Stimulated activated CD8-positive, alpha-beta memory T cell treated with anti-CD3 and anti-CD28 coated beads, Interleukin-7, amount 100 ng/mL, for 1 hour (primary cell): ENCODE measurements at regions not wholly inside any gene's neighbourhood (a gene's known extent, or its start where the extent isn't known, plus 50 kb on each side); places are given as distances from the start of the nearest gene placed in this dataset.

Experiments
- DNase-seq, 2 donors: peaks; one replicate each; pipeline ENCODE4 v3.0.0-alpha.2; 2020; ENCODE audit warnings: low read depth in 2 of 2

DNA sequence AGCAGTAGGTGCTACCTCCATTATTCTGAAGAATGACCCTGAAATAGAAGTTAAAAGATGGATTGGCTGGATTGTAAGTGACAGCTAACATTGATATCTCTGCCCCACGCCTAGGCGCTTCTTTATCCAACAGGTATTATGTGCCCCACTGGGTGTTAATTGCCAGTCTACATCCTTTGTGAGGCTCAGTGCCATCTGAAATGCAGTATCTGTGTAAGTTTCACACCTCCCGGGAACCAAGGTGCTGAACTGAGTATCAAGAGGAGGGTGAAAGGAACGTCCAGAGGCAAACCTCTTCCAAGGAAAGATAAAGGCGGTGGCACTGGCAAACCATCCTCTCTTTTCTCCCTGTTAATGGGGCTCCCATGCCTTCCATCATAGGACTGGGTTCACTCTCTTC is 181.1 kb upstream of the UBL3 start:
- no peak for DNase-seq

DNA sequence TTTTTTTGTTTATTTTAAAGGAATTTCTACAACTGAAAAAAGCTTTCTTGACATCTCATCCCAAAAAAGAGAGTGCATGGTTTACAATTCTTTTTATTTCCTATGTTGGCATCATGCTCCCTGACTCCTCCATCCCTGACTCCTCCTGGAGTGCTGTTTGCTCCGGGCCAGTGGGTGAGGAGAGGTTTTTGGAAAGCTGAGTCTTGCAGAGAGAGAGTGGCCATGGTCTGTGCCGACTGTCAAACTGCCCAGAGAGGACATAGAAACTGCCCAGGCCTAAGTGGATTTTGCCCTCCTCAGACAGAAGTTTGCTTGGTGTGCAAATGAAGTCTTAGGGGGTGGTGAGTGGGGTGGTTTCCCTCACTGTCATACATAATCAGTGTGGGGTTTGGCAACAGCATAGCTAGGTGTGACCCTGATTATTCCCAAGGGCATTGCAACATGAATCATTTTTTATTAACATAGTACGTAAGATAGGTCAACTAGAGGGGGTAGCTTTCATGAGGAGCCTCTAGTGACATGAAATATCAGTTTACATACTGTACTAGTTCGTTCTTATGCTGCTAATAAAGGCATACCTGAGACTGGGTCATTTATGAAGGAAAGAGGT is 179.8 kb upstream of the UBL3 start:
- no peak for DNase-seq

DNA sequence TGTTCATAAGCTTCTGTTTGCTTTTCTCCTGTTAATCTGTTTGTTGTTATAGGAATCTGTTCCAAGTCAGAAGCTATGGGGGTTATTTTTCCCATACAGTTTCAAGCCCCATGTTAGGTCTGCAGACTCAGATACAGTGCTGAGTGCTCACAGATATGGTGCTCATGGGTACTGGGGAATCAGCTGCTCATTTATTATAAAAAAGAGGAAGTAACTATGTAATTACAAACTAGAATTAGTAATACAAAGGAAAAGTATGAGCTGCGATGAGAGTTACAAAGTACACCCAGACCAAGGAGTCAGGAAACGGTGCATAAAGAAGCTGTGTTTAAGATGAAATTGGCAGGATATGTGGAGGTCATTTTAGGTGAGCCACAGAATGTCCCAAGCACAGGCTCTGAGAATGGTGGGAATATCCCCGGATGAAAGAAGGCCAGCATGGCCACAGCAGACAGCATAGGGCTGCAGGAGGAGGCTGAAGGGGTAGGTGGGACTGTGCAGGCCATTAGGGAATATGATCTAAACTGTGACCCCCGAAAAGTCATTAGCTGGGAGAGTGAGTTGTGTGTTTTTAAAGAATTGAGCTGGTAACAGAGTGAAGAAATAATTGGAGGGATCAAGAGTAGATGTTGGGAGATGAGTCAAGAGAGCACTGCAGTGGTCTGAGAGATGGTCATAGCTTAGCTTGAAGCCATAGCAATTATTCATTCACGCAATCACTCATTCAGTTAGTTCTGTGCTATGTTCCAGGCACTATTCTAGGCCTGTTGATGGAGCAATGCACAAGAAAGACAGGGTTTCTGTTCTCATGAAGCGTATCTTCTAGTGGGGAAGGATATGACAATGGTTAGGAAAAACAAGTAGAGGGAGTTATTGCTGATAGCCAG is 177.4 kb upstream of the UBL3 start:
- DNase-seq, result no peak

DNA sequence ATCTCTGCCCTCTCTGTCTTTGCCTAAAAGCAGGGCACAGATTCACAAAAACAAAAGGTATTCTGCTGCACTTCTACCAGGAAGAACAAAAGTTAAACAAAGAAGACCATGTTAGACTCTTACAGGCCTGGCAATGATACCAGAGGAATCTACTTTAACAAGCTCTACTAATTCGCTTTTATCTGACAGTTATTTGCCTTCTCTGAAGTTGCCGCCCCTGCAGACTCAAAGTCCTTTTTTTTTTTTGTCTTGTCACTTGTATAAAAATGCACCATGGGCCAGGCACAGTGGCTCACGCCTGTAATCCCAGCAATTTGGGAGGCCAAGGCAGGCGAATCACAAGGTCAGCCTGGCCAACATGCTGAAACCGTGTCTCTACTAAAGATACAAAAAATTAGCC is 176.5 kb upstream of the UBL3 start:
- DNase-seq, result no peak

DNA sequence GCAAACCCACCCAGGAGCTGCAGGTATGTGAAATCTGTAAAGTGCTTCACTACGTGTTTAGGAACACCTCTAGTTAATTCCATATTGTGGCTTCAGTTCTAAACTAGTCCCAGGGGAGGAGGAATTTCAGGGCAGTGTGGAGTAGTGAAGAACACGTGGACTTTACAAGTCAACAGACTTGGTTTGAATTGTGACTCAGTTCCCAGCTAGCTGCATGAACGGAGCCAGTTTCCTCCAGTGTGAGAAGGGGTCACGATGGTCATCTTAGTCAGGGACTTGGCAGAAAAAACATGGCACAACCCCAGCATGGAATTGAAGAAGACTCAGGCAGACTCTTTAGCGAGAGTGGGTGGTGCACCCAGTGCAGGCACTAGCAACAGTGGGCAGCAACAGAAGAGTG is 175.7 kb upstream of the UBL3 start:
- DNase-seq, result no peak

DNA sequence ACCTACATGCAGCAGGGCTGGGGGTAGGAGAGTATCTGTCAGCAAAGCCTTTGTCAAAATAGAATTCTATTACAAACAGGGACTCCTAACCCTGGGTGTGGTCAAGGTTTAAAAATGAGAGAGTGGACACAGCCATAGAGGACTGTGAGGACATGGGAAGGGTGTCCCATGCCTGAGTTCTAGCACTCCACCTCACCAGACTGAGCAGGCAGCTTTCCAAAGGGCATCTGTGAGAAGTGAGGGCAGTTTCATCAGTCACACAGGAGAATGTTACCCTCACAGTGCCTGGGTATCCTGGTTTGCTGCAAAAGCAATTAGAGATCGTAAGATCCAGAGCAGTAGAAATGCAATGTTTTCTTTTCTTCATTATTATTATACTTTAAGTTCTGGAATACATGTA is 174.9 kb upstream of the UBL3 start:
- no peak for DNase-seq

DNA sequence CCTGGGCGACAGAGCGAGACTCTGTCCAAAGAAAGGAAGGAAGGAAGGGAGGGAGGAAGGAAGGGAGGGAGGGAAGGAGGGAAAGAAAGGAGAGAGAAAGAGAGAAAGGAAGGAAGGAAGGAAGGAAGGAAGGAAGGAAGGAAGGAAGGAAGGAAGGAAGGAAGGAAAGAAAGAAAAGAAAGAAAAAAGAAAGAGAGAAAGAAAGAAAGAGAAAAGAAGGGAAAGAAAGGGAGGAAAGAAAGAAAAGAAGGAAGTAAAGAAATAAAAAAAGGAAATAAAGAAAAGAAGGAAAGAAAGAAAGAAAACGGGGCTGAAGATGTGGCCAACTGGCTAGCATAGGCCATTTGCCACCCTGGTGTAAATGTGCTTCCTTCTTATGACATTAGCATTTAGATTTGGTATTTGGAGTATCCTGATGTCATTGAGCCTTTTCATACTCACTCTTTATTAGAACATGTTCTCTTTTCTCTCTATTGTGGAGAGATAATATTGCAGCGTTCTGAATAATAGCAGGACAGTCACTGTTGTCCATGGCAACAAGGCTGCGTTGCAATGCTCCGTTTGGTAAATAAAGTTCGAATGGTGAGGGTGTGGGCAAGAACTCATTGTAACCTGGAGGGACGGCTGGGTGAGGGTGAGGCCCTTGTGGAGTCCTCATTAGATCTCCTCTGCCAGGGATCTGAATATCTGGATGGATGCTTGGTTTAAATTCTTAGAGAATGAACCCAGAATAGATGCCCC is 173.9 kb upstream of the UBL3 start:
- no peak for DNase-seq

DNA sequence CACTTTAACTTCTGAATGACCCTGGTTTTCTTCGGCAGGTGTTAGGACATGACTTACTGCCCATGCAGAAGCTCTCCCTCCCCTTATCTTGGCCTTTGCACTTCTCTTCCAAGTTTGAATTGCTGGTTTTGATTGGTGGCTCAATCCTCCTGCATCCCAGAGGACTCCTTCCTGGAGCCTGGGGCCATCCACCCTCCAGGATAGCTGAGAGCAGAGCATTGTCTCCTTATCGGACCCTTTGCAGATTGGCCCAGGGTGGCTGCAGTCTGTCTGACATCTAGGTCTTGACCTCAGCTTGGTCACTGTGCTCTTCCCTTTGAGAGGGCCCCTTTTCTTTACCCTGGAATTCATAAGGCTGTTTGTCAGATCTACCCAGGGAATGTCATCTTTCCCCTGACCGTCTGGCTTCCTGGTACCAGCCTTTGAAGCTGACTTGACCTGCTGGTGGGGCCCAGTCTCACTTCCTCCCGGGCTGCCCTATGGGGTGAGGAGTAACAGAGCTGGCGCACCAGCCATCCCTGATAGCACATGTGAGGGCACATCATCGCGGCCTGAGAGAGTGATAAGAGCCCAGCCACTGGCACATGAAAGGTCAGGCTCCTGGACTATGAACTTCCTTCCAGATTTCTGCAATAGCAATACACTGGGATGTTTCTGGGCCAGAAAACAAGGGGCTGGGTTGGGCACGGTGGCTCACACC is 172.9 kb upstream of the UBL3 start:
- DNase-seq, result no peak

DNA sequence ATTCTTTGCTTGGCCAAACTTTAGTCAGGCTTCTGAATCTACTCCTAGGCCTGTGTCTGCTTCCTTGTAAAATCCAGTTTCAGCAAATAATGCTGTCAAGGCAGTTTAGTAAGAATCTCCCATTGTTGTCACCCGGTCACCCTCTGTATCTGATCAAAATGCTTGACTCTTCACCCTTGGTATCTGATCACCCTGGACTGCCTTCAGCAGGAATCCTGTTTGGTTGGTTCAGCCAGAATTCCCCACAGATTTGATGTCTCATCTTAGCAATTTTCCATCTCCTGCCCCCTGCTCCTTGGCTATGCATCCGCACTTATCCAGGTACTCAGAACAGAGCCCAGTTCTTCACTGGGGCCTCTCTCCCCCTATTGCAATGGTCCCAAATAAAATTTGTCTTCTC is 172.4 kb upstream of the UBL3 start:
- no peak for DNase-seq

DNA sequence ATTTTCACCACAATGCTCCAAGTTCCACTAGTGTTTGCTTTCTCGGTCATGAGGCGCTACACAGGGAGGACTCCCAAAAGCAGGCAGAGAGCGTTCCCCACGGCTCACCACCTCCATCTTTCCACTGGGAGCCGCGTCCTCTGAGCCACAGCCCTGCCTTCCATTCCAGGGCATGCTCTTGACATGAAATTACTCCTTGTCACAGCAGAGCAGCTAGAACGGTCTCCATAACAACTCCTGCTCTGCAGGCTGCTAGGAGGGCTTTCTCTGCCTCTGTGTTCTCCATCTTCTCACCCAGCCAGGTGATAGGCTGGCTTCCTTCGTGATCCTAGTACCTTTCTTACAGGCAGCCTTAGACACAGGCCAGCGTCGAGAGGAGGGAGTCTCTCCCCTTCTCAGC is 171.8 kb upstream of the UBL3 start:
- DNase-seq, result no peak

DNA sequence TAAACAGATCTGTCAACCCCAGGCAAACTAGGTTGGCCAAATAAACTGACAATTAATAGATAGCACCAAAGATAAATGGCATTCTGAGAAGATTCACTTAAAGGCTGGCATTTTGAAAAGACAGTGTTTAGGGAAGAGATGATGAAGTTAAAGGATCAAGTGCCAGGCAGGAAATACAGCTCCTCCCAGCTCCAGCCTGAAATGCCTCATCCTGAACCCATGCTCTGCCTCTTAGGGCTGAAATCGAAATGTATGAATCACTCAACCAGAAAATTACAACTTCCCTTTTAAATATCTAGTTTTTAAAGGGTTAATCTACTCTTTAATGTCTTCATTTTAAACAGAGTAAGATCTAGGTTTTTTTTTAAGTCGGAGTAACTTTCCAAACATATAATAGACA is 171.2 kb upstream of the UBL3 start:
- no peak for DNase-seq

DNA sequence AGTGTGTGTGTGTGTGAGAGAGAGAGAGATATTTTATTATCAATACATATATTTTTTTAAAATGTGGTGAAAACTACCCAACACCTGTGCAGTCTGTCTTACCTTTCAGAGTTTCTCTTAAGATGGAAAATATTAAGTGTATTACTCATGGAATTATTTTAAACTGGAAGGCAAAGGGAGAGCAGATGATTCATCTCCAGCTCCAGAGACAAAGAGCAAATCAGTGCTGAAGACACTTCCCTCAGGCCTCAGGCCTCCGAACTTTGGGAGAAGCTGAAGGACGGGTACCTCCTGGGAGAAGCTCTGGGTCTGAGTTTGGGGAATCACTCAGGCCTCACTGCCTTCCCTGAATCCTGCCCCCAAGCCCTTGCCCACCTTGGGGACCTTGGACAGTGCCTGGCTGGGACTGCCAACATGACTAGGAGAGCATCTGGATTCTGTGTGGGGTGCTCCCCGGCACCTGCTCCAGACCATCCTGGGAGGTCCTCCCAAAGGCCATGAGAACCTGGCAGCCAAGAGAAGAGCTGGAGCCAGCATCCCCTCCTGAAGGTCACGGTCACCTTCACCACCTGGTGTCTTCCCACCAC is 170.4 kb upstream of the UBL3 start:
- DNase-seq, result no peak

DNA sequence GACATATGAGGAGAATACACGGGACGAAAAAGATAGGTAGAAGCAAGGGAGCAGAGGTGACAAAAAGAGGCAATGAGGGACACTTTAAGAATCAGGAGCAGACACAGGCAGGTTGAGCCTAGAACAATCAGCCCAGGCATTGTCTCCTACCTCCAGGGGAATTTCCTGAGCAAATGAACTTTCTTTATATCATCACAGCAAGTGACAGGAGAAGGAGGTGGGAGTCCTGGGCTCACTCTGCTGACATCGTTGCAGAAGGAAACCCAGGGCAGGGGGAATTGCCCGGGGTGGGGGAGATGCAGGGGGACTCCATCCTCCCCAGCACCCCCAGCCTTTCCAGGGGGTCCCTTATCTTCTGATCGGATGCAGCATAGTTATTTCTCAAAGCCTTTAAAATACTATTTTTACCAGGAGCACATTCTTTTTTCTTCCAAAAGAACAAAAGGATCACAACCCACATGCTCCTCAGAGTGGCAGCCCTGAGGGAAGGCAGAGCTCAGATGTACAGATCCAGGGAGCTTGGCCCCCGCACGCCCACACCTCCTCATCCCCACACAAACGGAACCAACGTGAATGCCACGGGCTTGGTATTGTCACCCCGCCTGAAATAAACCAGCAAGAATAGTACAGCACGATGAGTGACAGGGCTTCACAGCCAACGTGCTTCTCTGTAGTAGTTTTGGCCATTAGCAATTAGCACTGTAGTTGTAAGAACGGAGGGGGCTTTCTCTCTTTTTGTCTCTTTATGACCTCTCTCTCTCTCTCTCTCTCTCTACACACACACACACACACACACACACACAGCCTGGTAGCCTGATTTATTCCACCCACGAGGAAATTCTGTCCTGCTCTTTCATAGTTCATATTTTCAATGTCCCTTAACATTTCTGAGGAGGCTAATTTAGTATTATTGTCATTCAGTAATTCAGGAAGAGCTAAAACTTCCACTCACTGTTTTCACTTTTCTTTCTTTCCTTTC is 169.5 kb upstream of the UBL3 start:
- DNase-seq, result no peak

DNA sequence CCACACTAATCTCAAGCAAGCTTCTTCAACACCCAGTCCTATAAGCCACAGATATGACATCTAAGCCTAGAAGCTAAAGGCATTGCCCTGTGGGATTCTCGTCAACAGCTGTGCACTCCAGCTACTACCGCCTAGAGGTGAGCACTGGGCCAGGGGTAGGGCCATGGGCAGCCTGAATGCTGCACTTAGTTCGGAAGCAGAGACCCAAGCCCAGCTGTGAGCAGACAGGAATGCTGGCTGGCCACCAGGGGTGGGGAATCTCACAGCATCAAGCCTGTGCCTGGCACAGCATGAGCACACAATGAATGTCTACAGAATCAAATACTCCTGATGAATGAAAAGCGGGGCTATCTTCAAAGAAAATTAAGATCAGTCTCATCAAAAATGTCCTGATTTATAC is 167.5 kb upstream of the UBL3 start:
- DNase-seq, result no peak

DNA sequence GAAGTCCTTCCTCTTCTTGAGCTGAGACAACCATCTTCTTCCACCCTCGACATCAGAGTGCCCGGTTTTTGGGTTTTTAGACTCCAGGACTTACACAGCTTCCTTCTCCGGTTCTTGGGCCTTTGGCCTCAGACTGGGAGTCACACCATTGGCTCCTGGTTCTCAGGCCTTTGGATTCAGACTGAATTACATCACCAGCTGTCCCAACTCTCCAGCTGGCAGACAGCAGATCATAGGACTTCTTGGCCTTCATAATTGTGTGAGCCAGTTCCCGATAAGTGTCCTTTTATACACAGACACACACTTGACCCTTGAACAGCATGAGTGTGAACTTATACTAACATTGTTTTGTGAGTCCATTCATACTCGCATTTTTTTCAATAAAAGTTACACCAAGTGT is 166.0 kb upstream of the UBL3 start:
- DNase-seq, result no peak

DNA sequence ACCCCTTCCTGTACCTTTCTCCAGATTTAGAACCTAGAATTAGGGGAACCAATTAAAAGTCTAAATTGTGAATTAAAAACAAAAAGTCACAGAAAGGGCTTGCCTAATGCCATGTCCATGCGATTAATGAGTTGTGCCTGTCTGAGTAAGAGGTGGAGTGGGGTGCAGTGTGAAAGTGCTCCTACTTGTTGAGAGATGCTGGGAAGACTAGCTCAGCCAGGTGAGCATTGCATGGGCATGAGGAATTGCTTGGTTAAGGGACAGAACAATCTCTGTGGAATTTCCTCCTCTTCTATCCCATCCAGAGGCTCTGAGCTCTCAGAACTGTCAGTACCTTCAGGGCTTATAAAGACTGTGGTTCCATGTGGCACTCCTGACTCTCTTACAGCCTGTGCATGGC is 159.0 kb upstream of the UBL3 start:
- no peak for DNase-seq

DNA sequence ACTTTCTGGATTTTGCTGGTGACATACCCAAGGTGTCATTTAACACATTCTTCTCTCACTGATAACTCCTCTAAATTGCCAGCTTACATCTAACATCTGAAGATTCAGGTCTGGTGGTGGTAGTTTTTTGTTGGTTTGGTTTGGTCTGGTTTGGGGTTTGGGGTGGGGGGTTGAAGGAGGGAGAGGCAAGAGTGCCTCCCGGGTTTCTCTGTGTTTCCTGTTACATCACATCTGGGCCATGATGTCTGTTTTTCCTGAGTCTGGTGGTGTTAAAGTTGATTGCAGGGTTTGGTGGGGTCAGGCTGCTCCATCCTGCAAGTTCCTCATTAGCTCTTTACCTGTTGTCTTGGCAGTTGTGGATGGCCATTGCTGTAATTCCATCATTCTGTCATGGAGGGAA is 155.8 kb upstream of the UBL3 start:
- DNase-seq, result no peak

DNA sequence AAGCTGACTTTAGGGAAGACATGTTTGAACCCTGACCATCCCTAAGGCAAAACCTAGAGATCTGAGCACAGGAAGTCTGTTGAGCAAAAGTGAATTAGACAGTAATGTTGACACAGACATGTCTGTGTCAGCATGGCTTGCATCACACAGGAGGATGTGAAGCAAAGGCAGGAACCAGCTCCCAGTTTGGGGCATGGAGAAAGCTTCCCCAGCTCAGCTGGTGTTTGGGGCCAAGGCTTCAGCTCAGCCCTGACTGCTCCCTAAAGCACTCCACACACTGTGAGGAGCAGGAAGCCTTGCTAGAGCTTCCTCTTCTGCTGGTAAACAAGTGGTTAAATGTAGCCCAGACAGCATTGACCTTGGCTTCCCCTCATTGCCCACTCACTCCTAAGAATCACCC is 153.8 kb upstream of the UBL3 start:
- DNase-seq, result no peak

DNA sequence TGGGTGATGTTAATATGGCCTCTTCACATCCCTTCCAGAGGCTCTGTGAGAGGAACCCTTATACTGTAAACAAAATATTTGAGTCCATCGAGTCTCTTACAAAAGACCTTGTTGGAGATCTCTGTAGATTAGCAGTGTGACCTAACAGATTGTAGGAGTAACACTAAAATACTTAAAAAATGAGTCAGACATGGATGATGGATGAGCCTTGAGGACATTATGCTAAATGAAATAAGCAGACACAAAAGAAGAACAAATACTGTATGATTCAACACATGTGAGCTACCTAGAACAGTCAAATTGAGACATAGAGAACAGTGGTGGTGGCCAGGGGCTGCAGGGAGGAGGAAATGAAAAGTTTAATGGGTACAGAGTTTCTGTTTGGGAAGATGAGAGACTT is 152.2 kb upstream of the UBL3 start:
- no peak for DNase-seq

DNA sequence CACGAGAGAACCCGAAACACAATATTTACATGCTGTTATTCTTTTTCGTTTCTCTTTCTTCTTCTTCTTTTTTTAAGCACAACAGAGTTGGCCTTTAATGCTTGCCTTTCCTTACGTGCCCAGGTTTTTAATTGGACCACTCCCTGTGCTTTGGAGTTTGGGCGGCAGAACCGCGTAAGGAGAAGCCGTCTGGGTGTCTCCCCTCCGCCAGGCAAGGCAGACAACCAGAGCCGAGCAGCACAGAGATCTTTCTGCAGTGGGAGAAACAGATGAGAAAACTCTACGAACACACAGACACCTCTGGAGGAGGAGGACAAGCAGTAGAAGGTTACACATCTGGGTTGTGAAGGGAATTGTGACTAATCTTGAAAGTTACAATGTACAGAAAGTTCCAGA is 150.0 kb upstream of the UBL3 start:
- DNase-seq, result no peak
